Tongue (tissue), 2 donors: ENCODE measurements at regions not wholly inside any gene's neighbourhood (a gene's known extent, or its start where the extent isn't known, plus 50 kb on each side); places are given as distances from the start of the nearest gene placed in this dataset. TPM values are rescaled to one million over a fixed set of nuclear protein-coding genes. Genes with fewer than 3 reads are reported as not detected.
"Not testable (repeated sequence)": the region's sequence is repeated elsewhere in the genome, so short reads cannot be mapped to it uniquely, and the experiment has no call there.

Source experiments
- DNase-seq: peaks from one replicate; pipeline ENCODE4 v3.0.0-alpha.2; 2015
- small RNA-seq: library from RNA; depleted of rRNA; stranded (forward); fragments of <200 nt; gene quantifications from one replicate; pipeline ENCODE3, GENCODE V24; 2014; ENCODE audit warnings: low replicate concordance

- DNase-seq = not testable (repeated sequence)
These were observed 70.2 kb downstream of the LGALS9C start for GRCh38 chr17:18546514-18547398.

- not testable (repeated sequence) for DNase-seq
These were observed 80.5 kb downstream of the LGALS9C start for GRCh38 chr17:18557086-18557485.

- DNase-seq = not testable (repeated sequence)
These were observed 80.7 kb downstream of the TBC1D28 start for GRCh38 chr17:18563381-18564098.

- peak; percentile 57 for DNase-seq
These were observed 80.1 kb downstream of the TBC1D28 start for GRCh38 chr17:18564099-18564448.

GRCh38 chr17:18568108-18568995 is 75.8 kb downstream of the TBC1D28 start:
- peak; percentile 11 for DNase-seq

- peak; percentile 44 for DNase-seq
These were observed 74.7 kb downstream of the TBC1D28 start for GRCh38 chr17:18569489-18569913.

- DNase-seq = not testable (repeated sequence)
These were observed 71.7 kb downstream of the TBC1D28 start for GRCh38 chr17:18572536-18572935.

- not testable (repeated sequence) for DNase-seq
These were observed 70.1 kb downstream of the TBC1D28 start for GRCh38 chr17:18574137-18574536.

Small RNA genes in the stretch of these regions (small RNA-seq; reads per million reads assigned to genes)
- not detected for gene AC107983.1
